ENCODE measurements at regions not wholly inside any gene's neighbourhood (a gene's known extent, or its start where the extent isn't known, plus 50 kb on each side); places are given as distances from the start of the nearest gene placed in this dataset.
"Not testable (repeated sequence)": the region's sequence is repeated elsewhere in the genome, so short reads cannot be mapped to it uniquely, and the experiment has no call there.

DNA sequence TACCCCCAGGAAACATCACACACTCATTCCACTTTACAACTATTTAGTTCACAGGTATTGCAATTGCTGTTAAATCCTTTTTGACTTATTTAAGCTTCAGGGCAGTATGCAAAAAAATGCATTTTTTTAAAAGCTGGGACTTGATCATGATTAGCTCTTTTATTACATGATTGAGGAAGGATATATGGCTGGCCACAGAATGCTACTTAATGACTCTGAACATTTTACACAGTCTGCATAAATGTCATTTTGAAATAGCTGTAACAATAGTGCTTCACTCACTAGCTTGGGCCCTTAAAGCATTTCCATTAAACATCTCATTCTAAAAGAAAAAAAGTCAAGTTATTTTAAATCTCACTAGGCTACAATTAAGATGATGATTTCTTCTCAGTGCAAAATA is 429.7 kb downstream of the FRK start:
- DNase-seq (ENCODE audit: low spot score): no peak

DNA sequence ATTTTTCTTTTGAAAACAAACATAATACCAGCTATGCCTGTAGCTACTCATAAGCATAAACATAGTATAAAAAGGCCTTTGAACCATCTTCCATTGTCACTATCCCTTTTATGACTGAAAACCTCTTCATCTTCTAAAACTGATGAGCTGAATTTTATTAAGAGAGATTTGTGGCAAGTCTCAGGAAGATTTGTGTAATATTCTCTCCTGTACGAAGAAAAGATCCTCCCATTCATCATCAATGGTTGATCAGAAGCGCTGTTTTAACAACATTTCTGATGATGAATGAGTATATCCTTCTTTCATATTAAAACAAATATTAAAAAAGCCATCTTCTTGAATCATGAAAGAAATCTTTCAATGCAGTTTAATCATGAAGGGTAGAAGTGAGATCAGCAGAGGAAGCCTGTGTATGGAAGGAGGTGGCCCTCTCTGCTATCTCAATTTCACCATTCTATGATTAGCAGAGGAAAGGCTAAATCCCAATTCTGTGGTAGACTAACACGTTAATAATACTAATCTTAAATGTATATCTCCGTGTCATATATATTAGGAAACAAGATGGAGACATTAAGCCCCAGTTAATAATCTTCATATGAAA is 430.2 kb downstream of the FRK start:
- no peak for DNase-seq (ENCODE audit: low spot score)

DNA sequence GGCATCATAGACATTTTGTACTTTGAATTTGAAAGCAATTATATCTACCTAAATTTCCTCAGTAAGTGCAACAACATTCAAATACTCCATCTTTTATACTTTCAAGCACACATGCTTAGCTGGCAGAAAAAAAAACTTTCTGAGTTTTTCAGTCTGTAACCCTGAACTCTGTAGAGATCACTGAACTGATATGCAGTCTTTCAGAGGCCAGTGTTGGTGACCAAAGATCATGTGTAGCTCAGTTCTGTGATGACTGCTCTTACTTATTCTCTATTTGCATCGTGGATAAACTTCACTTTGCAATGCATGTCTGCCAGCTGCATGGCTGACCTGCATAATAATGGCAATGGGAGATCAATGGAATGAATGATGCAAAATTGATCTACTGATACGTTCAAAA is 431.3 kb downstream of the FRK start:
- no peak for DNase-seq (ENCODE audit: low spot score)

DNA sequence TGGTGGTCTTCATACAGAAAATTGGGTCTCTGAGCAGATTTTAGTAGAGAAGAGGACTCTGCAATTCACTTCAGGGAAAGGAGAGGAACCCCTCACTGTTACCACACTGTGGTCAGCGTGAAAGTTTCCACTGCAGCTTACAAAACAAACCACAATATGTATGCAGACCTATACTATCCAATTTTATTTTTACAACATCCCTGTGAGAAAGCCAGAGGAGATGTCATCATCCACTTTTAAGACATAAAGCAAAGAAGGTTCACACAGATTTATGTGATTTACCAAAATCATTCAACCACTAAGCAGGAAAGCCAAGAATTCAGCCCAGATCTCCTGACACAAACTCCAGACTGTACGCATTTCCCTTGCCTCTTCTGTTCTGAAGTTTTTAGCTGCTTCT is 442.4 kb downstream of the FRK start:
- DNase-seq (ENCODE audit: low spot score): no peak

DNA sequence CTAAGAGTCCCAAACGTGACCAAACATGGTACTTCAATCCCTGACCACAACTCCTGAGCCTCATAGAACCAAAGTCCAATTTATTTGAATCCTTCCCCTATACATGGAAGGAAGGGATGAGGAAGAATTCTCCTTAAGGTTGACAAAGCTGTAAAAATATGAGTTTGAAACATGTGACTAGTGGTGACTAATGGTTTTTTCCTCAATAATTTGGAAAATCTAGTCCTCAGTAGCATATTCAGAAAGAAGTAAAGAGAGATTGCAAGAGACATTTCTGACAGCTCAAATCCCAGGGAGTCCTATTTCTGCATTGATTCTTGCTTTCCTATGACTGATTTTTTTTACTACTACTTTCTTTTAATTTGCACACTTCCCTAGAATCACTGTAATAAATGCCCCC is 443.7 kb downstream of the FRK start:
- no peak for DNase-seq (ENCODE audit: low spot score)

DNA sequence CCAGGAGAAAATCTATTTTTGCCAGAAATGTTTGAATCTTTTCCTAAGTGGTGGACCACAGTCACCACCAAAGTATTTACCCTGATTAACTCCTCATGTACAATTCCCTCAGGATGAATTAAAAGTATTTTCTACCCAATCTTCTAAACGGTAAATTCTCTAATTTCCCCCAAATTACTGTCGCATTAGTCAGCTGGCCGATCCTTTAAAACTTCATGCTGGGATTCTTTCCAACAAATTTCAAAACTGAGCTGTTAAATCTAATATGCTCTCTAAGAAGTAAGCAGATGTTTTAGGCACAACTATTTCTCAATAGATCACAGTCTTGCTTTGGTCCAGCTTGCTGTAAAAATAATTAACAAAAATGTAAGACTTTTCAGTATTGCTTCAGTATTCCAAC is 447.2 kb downstream of the FRK start:
- no peak for DNase-seq (ENCODE audit: low spot score)

DNA sequence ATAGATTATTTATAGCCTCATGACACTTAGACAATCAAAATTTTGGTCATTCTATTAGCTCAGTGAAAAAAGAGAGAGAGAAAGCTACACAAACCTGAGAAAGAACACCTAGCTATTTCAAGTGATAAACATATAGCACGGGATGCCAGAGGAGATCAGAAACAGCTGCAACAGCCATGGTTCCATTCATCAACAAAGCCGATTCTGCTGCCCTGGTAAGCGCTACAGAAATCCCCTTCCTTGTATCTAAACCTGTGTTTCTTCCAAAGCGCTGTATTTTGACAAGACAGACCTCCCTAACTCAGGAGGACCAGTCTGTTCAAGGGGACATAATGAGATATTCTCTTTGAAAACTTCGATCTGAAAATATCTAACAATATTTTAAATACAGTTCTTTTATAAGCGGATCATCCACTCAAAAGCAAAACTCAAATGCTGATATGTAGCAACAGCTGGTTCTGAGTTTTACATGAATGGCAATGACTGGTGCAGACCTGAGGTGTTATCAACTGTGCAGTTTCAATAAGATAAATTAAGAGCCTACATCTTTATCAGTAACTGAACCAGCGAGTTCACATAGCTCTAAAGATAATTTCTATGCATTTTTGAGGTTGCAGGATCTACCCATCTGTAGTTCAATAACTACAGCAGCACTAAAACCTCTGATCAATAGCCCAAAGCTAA is 447.8 kb downstream of the FRK start:
- no peak for DNase-seq (ENCODE audit: low spot score)

DNA sequence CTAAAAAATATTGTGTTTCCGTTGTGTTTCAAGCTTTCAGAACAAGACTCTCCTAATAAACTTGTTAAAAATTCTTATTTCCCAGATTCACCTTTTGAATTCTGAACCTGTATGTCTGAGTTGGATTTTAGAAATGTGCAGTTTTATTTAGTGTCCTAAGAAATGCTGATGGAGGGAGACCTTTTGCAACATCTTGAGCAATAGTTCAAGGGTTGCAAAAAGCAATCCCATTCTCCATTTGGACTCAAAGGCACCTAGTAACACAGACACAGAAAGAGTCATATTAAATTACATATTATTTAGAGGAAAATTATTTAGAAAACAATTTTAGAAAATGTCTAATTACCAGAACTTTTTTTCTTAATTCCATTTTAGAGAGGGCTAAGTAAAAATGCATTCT is 448.5 kb downstream of the FRK start:
- DNase-seq (ENCODE audit: low spot score): no peak

DNA sequence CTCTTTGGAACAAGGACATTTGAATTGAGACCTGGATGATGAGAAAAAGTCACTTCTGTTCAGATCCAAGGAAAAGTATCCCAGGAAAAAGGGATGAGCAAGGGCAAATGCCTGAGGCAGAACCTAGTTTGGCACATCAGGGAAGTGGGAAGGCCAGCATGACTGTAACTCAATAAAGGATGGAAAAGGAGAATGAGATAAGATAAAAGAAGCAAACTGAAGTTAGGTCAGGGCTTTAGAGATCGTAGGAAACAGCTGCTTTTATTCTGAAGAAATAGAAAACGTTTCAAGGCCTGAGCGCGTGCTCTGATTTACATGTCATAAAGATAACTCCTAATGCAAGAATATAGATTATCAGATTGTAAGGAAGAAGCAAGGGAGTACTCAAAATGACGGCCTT is 450.0 kb downstream of the FRK start:
- DNase-seq (ENCODE audit: low spot score): no peak

DNA sequence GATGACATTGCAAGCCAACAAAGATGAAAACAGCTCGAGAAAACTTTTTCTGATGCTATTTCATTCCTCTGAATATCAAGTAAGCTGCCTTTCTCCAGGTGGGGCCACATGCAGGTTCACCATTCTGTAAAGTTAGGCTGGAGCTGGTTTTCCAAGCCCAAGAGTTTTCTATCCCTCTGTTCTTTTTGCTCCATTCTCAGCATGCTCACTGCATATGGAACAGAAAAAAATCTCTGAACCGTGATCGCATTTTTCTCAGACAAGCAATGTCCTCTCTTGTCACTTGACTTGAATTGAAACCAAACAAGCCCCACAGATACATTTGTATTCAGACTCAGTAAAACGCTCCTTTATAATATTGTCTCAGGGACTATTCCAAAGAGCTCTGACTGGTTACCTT is 451.6 kb downstream of the FRK start:
- DNase-seq (ENCODE audit: low spot score): no peak

DNA sequence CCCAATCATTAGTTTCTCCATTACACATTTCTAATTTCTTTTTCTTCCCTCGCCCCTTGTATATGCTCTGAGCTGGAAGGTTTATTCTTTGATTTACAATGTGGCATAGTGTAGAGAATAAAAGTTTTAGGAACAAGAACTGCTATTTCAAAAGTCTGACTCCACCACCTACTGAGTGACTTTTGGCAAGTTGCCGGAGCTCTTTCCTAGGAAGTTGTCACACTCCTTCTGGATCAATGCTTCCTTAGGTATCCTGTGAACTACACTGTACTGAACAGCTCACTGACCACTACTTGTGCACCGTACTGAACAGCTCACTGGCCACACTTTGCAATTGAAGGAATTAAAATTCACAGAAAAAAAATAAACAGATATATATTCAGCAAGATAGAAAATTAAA is 458.2 kb downstream of the FRK start:
- no peak for DNase-seq (ENCODE audit: low spot score)

DNA sequence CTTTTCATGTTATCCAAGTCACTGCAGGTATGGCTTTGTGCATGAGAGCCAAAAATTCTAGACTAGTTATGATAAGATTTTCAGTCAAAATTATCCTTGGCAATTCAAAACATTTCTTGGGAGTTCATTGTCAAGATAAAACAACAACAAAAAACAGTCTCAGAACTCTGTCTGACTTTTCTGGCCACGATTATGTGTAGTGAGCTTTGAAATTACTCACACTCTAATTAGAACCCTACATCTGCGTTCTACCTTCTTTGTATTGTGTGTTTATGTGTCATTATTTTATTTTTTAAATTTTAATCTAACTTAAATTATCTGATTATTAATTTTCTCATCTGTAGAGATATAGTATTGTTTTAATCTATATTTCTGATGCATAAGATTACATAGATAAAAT is 459.2 kb downstream of the FRK start:
- no peak for DNase-seq (ENCODE audit: low spot score)

DNA sequence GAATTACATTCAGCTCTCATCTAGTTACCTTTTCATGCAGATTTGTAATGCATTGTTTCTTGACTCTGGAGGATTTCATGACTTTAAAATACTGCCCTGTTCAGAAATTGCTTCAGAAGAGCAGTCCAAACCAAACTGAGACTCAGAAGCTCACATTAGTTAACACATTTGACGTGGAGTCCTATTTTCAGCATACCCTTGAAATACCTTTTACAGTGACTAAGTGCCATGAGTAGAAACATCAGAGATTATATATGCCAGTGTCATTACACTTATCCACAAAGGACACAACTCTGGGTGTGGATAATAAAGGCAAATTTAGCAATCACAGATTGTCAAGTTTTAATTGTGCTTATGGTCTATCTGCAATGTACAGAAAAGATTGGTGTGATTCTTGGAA is 459.6 kb downstream of the FRK start:
- DNase-seq (ENCODE audit: low spot score): no peak

DNA sequence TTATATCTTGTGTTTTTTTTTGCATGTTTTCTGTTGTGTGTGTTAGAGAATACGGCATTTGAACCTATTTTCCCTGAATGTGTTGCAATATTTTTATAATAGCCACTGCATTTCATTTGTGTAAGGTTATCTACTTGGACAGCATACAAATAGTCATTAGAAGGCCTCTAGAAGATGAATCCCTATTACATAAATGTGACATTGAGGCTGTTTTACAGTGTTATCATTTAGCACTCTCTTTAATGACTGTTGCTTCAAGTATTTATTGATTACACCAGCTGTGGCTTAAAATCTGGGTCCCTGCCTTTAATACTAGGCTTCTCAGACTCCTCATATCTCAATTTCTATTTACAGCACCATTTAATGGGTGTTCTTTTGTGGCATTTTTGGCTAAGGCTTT is 465.8 kb downstream of the FRK start:
- no peak for DNase-seq (ENCODE audit: low spot score)

DNA sequence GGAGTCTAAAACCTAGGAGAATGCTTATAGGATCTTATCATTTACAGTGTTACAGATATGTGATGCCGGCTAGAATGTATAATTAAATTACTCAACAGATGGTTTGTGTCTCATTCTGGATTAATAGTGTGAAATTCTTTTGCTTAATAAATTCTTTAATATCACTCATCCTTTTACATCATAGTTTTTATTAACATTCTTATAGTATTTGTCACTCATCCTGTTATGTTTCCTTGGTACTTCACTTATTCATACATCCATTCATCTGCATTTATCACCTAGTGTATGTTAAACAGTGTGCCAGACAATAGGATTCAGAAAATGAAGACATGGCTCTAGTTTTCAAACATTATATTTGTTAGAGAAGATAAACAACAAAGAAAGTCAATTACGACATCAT is 468.7 kb downstream of the FRK start:
- DNase-seq (ENCODE audit: low spot score): no peak

DNA sequence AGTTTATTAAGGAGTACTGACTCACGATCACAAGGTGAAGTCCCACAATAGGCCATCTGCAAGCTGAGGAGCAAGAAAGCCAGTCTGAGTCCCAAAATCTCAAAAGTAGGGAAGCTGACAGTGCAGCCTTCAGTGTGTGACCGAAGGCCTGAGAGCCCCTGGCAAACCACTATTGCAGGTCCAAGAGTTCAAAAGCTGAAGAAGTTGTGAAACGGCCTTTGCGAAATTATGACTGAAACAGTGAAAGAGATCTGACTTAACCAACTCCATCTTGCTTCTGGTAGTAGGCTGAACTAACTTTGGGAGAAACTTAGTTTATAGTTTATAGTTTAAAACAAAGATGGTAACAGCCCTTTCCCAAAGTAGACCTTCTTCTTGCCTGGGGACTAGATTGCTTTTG is 471.6 kb downstream of the FRK start:
- DNase-seq (ENCODE audit: low spot score): not testable (repeated sequence)

DNA sequence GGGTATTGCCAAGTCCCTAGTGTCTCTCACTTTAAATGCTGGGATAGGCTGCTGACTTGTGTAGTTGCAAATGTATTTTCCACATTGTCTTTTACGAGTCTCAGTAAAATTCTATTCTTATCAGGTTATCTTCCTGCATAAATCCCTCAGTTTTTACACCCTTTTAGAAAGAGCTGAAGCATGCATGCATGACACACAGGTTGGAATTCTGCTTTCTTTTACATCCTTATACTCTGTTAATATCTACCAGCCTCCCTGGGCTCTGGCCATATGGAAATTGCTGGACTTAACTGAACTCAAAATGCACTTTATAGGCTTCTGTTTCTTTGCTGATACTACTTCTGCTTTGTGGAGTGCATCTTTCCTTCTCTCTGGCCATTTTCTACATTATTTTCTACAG is 477.4 kb downstream of the FRK start:
- DNase-seq (ENCODE audit: low spot score): no peak

DNA sequence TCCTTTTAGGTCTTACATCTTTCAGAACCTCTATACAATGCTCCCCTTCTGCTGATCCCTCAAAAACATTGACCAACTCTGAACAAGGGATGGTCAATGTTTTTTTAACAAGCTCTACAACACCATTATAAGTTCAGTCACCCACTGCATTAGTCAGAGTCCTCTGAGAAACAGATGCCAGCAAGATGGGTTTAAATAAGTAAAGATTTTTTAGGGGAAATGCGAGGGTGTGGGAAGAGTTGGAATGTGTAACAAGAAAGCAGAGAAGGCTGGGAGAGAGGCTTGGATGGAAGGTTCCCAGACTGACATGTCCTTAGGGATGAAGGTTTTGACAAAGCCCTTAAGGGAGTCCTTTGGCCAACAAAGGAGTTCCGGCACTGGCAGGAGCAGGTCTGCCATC is 478.3 kb downstream of the FRK start:
- DNase-seq (ENCODE audit: low spot score): no peak

DNA sequence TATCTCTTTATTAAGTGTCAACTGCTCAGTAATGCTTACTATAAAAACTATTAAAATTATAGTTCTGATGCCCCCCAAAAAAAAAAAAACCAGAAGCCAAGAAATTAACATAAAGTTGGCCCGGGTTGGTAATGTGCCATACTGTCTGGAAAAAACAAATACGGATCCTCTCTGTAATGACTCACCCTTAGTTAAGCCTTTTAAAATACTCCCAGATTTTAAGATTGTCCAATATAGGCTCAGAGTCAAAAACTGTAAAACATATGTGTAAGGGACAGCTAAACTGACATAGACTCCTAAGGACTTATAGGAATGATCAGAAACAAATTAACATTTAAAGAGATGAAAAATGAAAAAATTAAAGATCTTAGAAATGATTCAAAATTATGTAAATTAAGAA is 481.1 kb downstream of the FRK start:
- DNase-seq (ENCODE audit: low spot score): not testable (repeated sequence)

DNA sequence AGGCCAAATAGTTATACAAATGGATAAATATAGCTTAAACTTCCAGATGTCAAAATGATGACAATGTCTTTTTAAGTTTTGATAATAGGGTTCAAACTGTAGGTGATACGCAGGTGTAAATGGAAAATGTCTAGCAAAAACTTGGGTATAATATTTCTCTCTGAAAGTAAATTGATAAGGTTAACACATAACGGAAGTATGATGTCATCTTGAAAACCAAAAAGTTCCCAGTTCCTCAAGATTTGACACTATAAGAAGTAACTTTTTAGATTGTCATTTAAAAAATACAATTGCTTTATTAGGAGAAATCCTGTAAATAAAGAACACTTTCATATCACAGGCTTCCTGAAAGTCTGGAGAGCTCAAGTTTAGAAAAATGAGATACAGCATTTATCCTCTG is 483.4 kb downstream of the FRK start:
- no peak for DNase-seq (ENCODE audit: low spot score)

DNA sequence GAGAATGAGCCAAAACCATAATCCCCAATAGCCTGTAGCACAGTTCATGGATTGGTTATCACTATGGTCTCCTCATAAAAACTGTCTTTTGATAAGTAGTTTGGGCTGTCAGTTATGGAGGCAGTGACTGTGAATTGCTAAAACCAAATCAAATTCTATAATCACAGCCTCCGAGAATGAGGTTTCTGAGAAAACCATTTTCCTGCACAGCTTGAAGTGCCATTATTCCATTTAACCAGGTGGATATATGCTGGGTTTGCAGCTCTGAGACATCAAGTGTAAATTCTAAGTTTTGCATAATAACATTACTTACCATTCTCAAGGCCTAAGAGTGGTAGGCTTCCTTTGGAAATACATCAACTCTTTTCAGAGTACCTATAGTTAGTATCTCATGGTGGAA is 485.4 kb downstream of the FRK start:
- DNase-seq (ENCODE audit: low spot score): no peak

DNA sequence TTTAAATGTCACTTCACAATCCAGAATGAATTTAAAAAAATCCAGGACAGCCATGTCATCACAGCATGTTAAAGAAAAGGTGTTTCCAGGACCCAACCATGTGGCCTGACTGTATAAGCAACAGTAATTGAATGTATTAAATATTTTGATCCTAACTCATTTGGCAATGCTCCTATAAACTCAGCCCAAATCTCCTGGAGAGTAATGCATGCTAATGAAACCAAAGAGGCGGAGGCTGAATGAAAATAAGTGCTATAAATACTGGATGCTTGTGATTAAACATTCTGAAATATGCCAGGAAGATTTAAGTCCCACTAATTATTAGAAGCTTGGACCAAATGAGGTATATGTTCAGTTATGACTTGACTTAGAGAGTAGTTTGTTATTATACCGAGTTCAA is 486.8 kb downstream of the FRK start:
- DNase-seq (ENCODE audit: low spot score): no peak

DNA sequence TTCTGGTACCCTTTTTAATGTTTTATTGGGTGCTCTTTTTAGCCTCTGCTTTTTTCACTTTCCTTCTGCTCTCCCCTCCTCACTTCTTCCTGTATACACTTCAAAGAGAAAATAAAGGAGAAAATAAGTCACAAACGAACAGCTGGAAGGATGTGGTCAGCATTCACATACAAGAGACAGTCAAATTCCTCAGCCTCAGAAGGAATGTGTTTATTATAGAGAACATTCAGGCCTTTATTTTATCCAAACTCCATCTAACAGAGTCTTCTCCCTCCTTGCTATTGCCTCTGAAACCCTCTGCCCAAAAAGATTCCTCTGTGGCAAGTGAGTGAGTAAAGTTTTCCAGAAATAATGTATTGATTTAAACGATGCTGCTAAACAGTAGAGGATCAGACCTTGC is 490.4 kb downstream of the FRK start:
- no peak for DNase-seq (ENCODE audit: low spot score)

DNA sequence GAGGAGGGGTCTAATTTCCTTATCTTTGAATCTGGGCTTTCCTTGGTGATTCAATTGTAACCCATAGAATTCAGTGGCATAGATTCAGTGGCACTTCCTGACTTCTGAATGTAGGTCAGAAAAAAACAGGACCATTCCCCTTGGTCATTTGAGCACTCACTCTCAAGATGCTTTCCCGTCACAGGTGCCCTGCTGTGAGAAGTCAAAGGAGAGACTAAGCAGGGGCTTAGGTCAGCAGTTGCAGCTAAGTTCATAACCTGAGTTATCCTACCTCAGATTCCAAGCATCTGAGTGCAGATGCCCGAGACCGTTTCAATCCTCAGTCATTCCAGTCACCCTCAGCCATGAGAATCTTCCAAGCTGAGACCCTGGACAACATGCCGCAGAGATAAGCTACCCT is 506.6 kb downstream of the FRK start:
- DNase-seq (ENCODE audit: low spot score): no peak

Measured in mucosa of gallbladder (tissue), 1 donor.